Activated CD8-positive, alpha-beta memory T cell treated with anti-CD3 and anti-CD28 coated beads, Interleukin-2, amount 10 ng/mL, durations not matched to agents 7 days and 5 days (primary cell): ENCODE measurements at regions not wholly inside any gene's neighbourhood (a gene's known extent, or its start where the extent isn't known, plus 50 kb on each side); places are given as distances from the start of the nearest gene placed in this dataset.
"Not testable (repeated sequence)": the region's sequence is repeated elsewhere in the genome, so short reads cannot be mapped to it uniquely, and the experiment has no call there.

Source experiments
- ATAC-seq: fragments of 150-1000 bp; cut with Tn5 transposase; one replicate; pipeline ENCODE4 v1.10.0; 2021; ENCODE audit warnings: moderate library complexity
- CTCF ChIA-PET: fragments of 350-600 bp; sonication (Branson Sonifier 250); formaldehyde crosslinking; loops from one replicate; lab custom pipeline; 2021; ENCODE audit warnings: antibody characterized with exemption; lab: Charles Lee
- DNase-seq: peaks from one replicate; pipeline ENCODE4 v3.0.0-alpha.2; 2020
- H3K27ac Mint-ChIP-seq: one replicate; pipeline ENCODE4 v1.8.0; 2021; ENCODE audit warnings: mild to moderate bottlenecking, mixed read lengths
- H3K27me3 Mint-ChIP-seq: one replicate; pipeline ENCODE4 v1.8.0; 2021; ENCODE audit warnings: mixed read lengths
- H3K36me3 Mint-ChIP-seq: one replicate; pipeline ENCODE4 v1.8.0; 2021; ENCODE audit warnings: mild to moderate bottlenecking, mixed read lengths
- H3K4me1 Mint-ChIP-seq: one replicate; pipeline ENCODE4 v1.8.0; 2021; ENCODE audit warnings: mixed read lengths
- H3K4me3 Mint-ChIP-seq: one replicate; pipeline ENCODE4 v1.8.0; 2021; ENCODE audit warnings: mild to moderate bottlenecking, moderate library complexity, mixed read lengths
- H3K9me3 Mint-ChIP-seq: one replicate; pipeline ENCODE4 v1.8.0; 2022; ENCODE audit warnings: low read depth, mixed read lengths

DNA sequence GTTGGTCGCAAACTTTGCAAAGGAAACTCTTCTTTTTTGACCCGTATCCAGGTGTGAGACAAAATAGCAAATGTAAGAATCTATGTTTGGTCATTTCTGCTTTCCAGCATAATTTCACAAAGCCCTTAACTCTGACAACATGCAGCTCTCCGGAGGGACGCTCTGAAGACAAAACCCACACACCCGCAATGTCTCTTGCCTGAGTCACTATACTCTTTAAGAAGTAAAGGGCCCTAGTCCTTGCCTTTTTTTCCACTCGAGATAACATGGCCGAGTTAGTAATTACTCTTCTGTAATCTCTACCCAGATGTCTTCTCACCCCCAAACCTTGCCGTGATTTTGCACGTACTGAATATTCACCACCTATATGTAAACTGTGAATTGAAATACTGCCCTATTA is 115.7 kb upstream of the ADAMTS9 start:
- no peaks in the 10 kb centered on the region for H3K36me3 Mint-ChIP-seq
- H3K27ac Mint-ChIP-seq, result no peak overlapping the region
- no peaks in the 10 kb centered on the region for H3K9me3 Mint-ChIP-seq
- H3K27me3 Mint-ChIP-seq, result no peaks in the 10 kb centered on the region
- no peak overlapping the region for H3K4me3 Mint-ChIP-seq
- no peaks in the 10 kb centered on the region for H3K4me1 Mint-ChIP-seq
- ATAC-seq (no peak), DNase-seq (no peak)
- CTCF ChIA-PET, result no interaction called here

DNA sequence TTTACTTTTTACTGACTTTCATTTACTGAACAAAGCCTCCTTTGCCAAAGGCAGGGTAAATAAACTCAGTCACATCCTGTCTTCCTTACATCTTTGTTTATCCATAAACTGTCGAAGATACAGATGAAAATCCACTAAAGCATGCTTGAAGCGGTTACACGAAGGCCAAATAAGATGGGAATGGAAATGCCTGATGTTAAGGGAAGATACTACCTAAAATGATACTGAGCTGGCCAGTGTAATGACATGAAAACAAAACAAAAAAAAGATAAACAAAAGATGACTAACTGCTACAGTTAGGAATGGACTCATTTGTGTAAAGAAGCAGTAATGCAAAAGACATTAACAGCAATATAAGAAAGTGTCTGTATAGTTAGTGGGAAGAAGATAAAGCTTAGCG is 114.7 kb upstream of the ADAMTS9 start:
- Mint-ChIP-seq H3K36me3 (no peaks in the 10 kb centered on the region), H3K4me3 (no peak overlapping the region), H3K4me1 (no peaks in the 10 kb centered on the region), H3K27me3 (no peaks in the 10 kb centered on the region), H3K9me3 (no peaks in the 10 kb centered on the region), H3K27ac (no peak overlapping the region)
- ATAC-seq (no peak), DNase-seq (no peak)
- CTCF ChIA-PET, result no interaction called here

DNA sequence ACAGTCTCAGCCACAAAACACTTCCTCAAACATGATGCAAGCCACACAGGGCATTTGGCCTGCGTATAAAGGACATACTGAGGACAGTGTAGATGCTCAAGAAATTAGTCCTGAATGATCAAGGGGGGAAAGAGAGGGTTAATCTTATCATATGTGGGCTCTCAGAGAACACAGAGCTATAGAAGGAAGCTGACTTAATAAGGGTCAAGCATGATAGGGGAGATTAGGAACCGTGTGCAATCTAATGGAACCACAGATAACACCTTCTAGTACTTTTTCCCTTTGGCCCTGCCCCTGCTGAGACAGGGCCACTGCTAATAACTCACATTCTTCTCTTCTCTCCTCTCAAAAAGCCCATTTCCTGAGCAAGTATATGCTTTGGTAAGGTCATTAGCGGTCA is 114.1 kb upstream of the ADAMTS9 start:
- Mint-ChIP-seq H3K4me3 (no peak overlapping the region), H3K4me1 (no peaks in the 10 kb centered on the region), H3K27me3 (no peaks in the 10 kb centered on the region), H3K36me3 (no peaks in the 10 kb centered on the region), H3K9me3 (no peaks in the 10 kb centered on the region), H3K27ac (no peak overlapping the region)
- ATAC-seq (no peak), DNase-seq (no peak)
- CTCF ChIA-PET, result no interaction called here

DNA sequence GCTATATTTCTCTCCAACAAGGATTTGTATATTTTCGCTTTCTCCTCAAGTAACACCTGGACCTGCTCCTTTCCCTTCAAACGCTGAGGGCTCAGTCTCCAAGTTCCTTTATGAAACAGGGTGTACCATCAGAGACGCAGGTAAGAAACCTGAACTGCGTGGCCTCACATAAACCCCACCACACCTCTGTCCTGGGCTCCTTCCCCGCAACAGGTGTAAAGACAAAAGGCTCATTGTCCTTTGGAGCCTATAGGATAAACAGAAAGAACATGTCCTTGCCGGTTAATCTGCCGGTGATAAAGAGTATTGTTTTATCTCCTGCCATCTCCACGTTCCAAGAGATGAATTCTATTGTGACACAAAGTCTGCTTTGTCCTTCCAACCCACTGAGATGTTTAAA is 111.8 kb upstream of the ADAMTS9 start:
- CTCF ChIA-PET, result no interaction called here
- ATAC-seq, result no peak
- DNase-seq, result no peak
- H3K4me3 Mint-ChIP-seq, result no peak overlapping the region
- H3K4me1 Mint-ChIP-seq, result no peaks in the 10 kb centered on the region
- H3K9me3 Mint-ChIP-seq, result peaks cover 2% of the 10 kb centered on the region
- no peaks in the 10 kb centered on the region for H3K27me3 Mint-ChIP-seq
- H3K36me3 Mint-ChIP-seq, result no peaks in the 10 kb centered on the region
- no peak overlapping the region for H3K27ac Mint-ChIP-seq

DNA sequence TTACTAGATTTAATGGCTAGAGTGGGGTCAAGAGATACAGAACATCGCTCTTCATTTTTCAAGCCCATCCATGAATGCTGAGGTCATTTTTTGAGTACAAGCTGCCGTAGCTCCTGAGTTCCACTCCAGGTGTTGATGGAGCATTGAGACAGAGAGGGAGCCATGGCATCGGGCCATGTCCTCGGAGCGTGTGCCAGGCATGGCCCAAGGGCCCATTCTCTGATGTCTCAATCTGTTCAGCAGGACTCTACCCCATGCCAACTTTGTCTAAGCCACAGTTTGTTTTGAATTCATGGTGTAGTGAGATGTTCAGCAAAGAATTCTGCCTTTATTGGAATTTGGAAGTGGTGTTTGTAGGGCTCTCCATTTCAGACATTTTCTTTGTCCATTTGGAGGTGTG is 110.5 kb upstream of the ADAMTS9 start:
- no peaks in the 10 kb centered on the region for H3K36me3 Mint-ChIP-seq
- no peaks in the 10 kb centered on the region for H3K27me3 Mint-ChIP-seq
- no peak overlapping the region for H3K4me3 Mint-ChIP-seq
- no peaks in the 10 kb centered on the region for H3K4me1 Mint-ChIP-seq
- peaks cover 2% of the 10 kb centered on the region for H3K9me3 Mint-ChIP-seq
- ATAC-seq, result no peak
- H3K27ac Mint-ChIP-seq, result no peak overlapping the region
- CTCF ChIA-PET, result no interaction called here
- DNase-seq, result no peak

DNA sequence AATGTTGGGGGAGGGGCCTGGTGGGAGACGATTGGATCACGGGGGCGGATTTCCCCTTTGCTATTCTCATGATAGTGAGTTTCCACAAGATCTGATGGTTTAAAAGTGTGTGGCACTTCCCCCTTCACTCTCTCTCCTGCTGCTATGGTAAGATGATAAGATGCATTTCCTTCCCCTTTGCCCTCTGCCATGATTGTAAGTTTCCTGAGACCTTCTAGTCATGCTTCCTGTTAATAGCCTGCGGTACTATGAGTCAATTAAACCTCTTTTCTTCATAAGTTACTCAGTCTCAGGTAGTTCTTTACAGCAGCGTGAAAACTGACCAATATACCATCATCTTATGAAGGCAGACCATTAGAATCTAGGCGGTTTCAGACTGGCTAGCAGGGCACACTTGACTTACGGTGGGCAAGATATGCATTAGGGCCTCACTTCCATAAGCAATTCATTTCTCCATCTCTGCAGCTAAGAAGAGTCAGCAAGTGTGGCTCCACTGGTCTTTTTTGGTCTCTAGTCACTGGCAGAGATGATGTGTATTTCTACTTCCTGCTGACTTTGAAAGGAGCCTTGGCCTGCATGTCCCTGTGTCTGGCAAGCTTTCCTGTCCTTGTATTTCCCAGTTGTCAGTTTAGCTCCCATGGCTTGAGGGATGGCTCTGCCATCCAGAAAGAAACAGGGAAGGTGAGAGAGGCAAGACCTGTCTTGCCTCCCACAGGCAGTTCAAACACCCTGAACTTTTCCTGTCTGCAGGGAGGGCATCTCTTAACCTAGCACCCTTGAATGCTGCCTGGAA is 109.0 kb upstream of the ADAMTS9 start:
- Mint-ChIP-seq H3K4me3 (no peak overlapping the region), H3K9me3 (peaks cover 6% of the 10 kb centered on the region), H3K36me3 (no peaks in the 10 kb centered on the region), H3K27me3 (no peaks in the 10 kb centered on the region), H3K27ac (no peak overlapping the region), H3K4me1 (no peaks in the 10 kb centered on the region)
- CTCF ChIA-PET, result no interaction called here
- DNase-seq (no peak), ATAC-seq (no peak)

DNA sequence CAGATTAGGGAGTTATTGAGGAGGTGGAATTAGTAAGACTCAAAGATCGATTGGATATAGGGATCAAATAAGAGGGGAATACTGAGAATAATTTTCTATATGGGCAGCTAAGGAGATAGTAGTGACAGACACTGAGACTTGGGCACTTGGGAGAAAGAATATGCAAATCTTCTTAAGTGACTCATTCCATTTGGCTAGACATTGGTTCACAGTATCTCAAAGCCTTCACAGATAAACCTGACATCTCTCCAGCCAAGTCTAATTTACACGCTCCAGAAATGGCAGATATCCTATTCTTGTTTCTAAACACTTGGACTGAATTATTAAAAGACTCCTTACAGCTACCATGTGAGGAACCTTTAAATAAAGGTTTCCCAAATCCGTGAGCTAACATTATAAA is 104.6 kb upstream of the ADAMTS9 start:
- ATAC-seq (no peak), DNase-seq (no peak)
- Mint-ChIP-seq H3K4me3 (no peak overlapping the region), H3K36me3 (no peaks in the 10 kb centered on the region), H3K4me1 (no peaks in the 10 kb centered on the region), H3K9me3 (peaks cover 6% of the 10 kb centered on the region), H3K27me3 (no peaks in the 10 kb centered on the region), H3K27ac (no peak overlapping the region)
- CTCF ChIA-PET, result no interaction called here

DNA sequence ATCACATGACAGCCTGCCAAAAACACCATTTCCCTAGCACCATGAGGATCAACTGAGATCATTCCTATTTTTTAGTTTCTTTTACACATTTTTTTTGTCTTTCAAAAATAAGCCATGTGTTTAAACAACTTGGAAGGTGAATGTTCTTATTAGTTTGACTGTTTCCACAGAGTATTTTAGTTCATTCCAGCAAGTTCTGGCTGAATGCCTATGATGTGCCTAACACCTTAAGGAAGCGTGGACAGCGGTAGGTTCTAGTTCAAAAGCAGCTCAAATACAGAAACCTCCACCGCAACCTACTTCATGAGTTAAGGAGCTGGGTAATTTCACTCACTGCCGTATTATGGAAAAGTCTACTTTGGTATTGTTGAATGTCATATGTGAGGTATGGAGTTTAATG is 101.3 kb upstream of the ADAMTS9 start:
- ATAC-seq (no peak), DNase-seq (no peak)
- CTCF ChIA-PET, result no interaction called here
- Mint-ChIP-seq H3K27me3 (no peaks in the 10 kb centered on the region), H3K27ac (no peak overlapping the region), H3K4me1 (no peaks in the 10 kb centered on the region), H3K36me3 (no peaks in the 10 kb centered on the region), H3K4me3 (no peak overlapping the region), H3K9me3 (peaks cover 4% of the 10 kb centered on the region)

DNA sequence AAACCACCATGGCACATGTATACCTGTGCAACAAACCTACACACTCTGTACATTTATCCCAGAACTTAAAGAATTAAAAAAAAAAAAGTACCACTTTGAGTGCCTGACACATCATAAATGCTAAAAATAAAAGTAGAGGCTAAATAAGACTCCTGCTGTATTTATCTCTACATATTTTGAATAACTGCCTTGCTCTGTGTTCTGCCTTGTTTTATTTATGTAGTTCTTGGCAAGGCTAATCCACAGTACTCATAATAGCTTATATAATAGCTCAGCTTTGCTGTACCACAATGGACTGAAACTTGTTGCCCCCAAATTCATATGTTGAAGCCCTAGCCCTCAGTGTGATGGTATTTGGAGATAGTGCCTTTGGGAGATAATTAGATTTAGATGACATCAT is 95.4 kb upstream of the ADAMTS9 start:
- ATAC-seq, result no peak
- CTCF ChIA-PET, result no interaction called here
- Mint-ChIP-seq H3K27ac (no peak overlapping the region), H3K4me3 (no peak overlapping the region), H3K36me3 (no peaks in the 10 kb centered on the region), H3K4me1 (no peaks in the 10 kb centered on the region), H3K27me3 (no peaks in the 10 kb centered on the region), H3K9me3 (peaks cover 3% of the 10 kb centered on the region)
- no peak for DNase-seq

DNA sequence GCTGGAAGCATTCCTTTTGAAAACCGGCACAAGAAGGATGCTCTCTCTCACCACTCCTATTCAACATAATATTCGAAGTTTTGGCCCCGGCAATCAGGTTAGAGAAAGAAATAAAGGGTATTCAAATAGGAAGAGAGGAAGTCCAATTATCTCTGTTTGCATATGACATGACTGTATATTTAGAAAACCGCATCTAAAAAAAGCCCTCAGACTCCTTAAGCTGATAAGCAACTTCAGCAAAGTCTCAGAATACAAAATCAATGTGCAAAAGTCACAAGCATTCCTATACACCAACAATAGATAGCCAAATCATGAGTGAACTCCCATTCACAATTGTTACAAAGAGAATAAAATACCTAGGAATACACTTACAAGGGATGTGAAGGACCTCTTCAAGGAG is 93.1 kb upstream of the ADAMTS9 start:
- H3K27me3 Mint-ChIP-seq, CTCF ChIA-PET, DNase-seq, H3K27ac Mint-ChIP-seq, H3K9me3 Mint-ChIP-seq, H3K36me3 Mint-ChIP-seq, H3K4me1 Mint-ChIP-seq, H3K4me3 Mint-ChIP-seq, ATAC-seq: not testable (repeated sequence)

DNA sequence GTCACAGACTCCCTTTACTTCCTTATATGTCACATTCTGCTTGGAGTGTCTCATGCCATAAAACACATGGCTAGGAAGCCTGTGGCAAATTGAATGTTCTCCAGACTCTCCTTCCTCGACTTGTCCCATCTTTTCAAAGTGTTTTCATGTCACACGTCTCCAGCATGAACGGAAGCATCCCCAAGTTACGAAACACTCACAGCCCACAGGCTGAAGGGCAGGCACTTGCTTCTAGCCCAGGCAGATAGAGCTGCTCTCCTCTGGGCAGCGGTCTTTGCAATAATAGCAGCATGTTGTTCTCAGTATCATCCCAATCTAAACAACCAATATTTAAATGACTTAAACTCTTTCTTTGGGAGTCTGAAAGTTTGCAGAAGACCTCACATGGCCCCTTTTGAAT is 85.3 kb upstream of the ADAMTS9 start:
- H3K9me3 Mint-ChIP-seq, result peaks cover 3% of the 10 kb centered on the region
- no peaks in the 10 kb centered on the region for H3K36me3 Mint-ChIP-seq
- ATAC-seq (no peak), DNase-seq (no peak)
- no peak overlapping the region for H3K4me3 Mint-ChIP-seq
- CTCF ChIA-PET, result no interaction called here
- H3K27ac Mint-ChIP-seq, result no peak overlapping the region
- H3K4me1 Mint-ChIP-seq, result no peaks in the 10 kb centered on the region
- no peaks in the 10 kb centered on the region for H3K27me3 Mint-ChIP-seq

DNA sequence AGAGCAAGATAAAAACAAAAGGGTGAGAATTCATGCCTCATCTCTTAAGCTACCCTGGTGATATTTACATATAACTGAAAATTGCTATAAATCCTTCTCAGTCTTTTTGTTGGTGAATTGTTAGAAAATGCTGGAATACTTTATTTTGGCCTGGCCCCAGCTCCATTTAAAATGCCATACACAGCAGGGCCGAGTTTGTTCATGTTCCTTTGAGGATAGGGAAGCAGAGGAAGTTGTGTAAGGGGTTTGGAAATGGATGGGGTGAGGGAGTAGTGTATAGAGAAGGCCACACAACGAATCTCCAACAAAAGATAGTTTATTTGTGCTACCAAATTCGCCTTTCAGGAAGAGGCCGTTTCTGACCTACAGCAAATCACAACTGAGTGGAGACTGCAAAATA is 78.6 kb upstream of the ADAMTS9 start:
- CTCF ChIA-PET, result no interaction called here
- H3K9me3 Mint-ChIP-seq, result no peaks in the 10 kb centered on the region
- DNase-seq (no peak), ATAC-seq (no peak)
- no peaks in the 10 kb centered on the region for H3K4me1 Mint-ChIP-seq
- H3K27ac Mint-ChIP-seq, result no peak overlapping the region
- H3K4me3 Mint-ChIP-seq, result no peak overlapping the region
- H3K27me3 Mint-ChIP-seq, result no peaks in the 10 kb centered on the region
- H3K36me3 Mint-ChIP-seq, result no peaks in the 10 kb centered on the region

DNA sequence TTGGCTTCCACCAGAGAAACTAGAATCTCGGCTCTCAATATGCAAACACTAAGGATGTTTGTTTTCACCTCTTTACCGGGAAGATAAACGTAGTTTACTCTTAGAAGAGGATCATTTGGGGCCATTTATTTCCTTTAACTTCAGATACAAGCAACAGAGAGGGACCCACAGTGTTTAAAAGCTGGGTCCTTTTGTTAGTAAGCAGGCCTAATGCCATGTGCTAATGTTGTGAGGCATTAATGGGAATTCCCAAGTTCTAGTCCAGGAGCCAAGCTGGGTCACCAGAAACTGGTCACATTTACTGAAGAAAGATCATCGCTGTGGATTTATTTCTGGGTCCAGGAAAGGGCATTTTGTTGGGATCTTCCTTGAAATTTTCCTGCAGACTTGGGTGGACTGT is 78.1 kb upstream of the ADAMTS9 start:
- DNase-seq, result no peak
- Mint-ChIP-seq H3K27ac (no peak overlapping the region), H3K4me1 (no peaks in the 10 kb centered on the region), H3K27me3 (no peaks in the 10 kb centered on the region), H3K9me3 (no peaks in the 10 kb centered on the region), H3K4me3 (no peak overlapping the region), H3K36me3 (no peaks in the 10 kb centered on the region)
- no peak for ATAC-seq
- CTCF ChIA-PET, result no interaction called here

DNA sequence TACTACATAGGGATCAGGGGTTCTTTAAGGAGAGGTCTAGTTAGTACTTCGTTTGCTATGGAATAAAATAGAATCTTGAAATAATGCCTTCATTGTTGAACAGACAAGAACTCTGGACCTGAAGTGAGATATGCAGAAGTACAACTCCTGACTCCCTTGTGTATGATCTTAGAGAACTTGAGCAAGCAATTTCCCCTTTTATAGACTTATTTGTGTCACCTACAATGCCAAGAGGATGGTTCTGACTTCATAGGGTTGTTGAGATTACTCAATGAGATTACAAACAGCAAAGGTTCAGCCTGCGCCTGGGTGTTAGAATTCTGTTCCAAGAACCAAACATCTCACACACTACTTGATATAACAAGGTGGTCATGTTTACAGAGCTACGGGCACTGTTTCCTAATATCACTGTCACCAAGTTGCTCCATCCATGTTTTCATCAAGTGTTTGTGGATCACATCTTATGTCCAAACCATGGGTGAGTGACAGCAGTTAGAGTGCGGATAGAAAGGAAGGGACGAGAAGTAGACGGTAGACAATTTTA is 76.7 kb upstream of the ADAMTS9 start:
- CTCF ChIA-PET, result no interaction called here
- no peak overlapping the region for H3K27ac Mint-ChIP-seq
- H3K9me3 Mint-ChIP-seq, result no peaks in the 10 kb centered on the region
- no peaks in the 10 kb centered on the region for H3K36me3 Mint-ChIP-seq
- H3K4me3 Mint-ChIP-seq, result no peak overlapping the region
- DNase-seq (no peak), ATAC-seq (no peak)
- no peaks in the 10 kb centered on the region for H3K27me3 Mint-ChIP-seq
- H3K4me1 Mint-ChIP-seq, result no peaks in the 10 kb centered on the region
